ENCODE measurements at regions not wholly inside any gene's neighbourhood (a gene's known extent, or its start where the extent isn't known, plus 50 kb on each side); places are given as distances from the start of the nearest gene placed in this dataset.

DNA sequence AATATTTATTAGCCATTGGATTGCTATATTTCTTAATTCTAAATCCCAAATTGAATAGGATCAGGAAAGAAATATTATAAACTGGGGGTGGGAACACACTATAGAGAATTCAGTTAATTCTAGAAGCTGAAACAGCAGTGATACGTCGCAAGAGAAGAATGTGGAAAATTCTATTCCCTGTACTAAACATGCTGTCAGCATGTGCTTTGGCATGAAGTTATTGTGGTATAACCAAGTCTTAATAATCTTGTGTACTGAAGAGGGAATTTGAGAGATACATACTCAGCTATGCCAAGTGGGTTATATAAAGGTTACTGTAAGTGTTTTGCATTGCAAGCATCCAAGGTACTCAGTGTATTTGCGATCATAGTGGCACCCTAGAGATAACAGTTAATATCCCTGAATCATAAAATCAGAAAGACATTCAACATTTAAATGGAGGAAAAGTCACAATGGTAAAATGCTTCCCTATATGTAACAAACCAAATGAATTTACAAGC lies 1492.9 kb upstream of the C9orf72 start:
- no peak for DNase-seq
- Histone ChIP-seq H4K91ac (ENCODE audit: low read depth, low read length) (no peak overlapping the region), H2BK5ac (ENCODE audit: low read depth, low read length, poor library complexity) (no peak overlapping the region), H4K12ac (ENCODE audit: low read depth, low read length) (no peak overlapping the region), H4K8ac (ENCODE audit: low read depth, low read length) (no peak overlapping the region), H3K23ac (ENCODE audit: low read length) (no peak overlapping the region), H3K14ac (ENCODE audit: low read length) (no peak overlapping the region), H3K9ac (ENCODE audit: low read length) (no peak overlapping the region), H3K4me1 (ENCODE audit: control insufficient read depth in 1 of 2, insufficient read depth in 2 of 2, low read length in 2 of 2) (no peaks in the 10 kb centered on the region), H2BK12ac (ENCODE audit: low read length) (no peak overlapping the region), H2AK5ac (ENCODE audit: low read length) (no peak overlapping the region), H3K18ac (ENCODE audit: low read length) (no peak overlapping the region), H3K4me2 (ENCODE audit: low read length) (no peak overlapping the region), H3K4me3 (ENCODE audit: low read depth, low read length) (no peak overlapping the region), H3K4ac (ENCODE audit: low read depth, low read length) (no peak overlapping the region), H3K9me3 (ENCODE audit: insufficient read depth, low read depth, low read length) (no peaks in the 10 kb centered on the region), H3K27me3 (ENCODE audit: insufficient read depth, low read length) (no peaks in the 10 kb centered on the region), H2BK120ac (ENCODE audit: insufficient read depth, low read length, poor library complexity) (no peak overlapping the region), H3K27ac (ENCODE audit: low read depth, low read length) (no peak overlapping the region), H3K36me3 (ENCODE audit: control insufficient read depth in 1 of 2, insufficient read depth in 2 of 2, low read length in 2 of 2) (no peaks in the 10 kb centered on the region), H2AFZ (ENCODE audit: insufficient read depth, low read length, poor library complexity) (no peak overlapping the region), H3K79me1 (ENCODE audit: low read length) (no peaks in the 10 kb centered on the region), H3K79me2 (ENCODE audit: control insufficient read depth, insufficient read depth, low read length, poor library complexity) (no peaks in the 10 kb centered on the region)
- WGBS (ENCODE audit: extremely low coverage, insufficient coverage, insufficient read length), result no CpG with 5 or more reads among the region's 3 CpGs

GRCh38 chr9:29068461-29068860 lies 1495.2 kb upstream of the C9orf72 start:
- Histone ChIP-seq H3K18ac (ENCODE audit: low read length) (no peak overlapping the region), H2AFZ (ENCODE audit: insufficient read depth, low read length, poor library complexity) (no peak overlapping the region), H3K27me3 (ENCODE audit: insufficient read depth, low read length) (no peaks in the 10 kb centered on the region), H2AK5ac (ENCODE audit: low read length) (no peak overlapping the region), H3K79me1 (ENCODE audit: low read length) (no peaks in the 10 kb centered on the region), H3K9ac (ENCODE audit: low read length) (no peak overlapping the region), H3K14ac (ENCODE audit: low read length) (no peak overlapping the region), H4K8ac (ENCODE audit: low read depth, low read length) (no peak overlapping the region), H3K4me1 (ENCODE audit: control insufficient read depth in 1 of 2, insufficient read depth in 2 of 2, low read length in 2 of 2) (no peaks in the 10 kb centered on the region), H2BK12ac (ENCODE audit: low read length) (no peak overlapping the region), H3K9me3 (ENCODE audit: insufficient read depth, low read depth, low read length) (no peaks in the 10 kb centered on the region), H4K91ac (ENCODE audit: low read depth, low read length) (no peak overlapping the region), H3K4me3 (ENCODE audit: low read depth, low read length) (no peak overlapping the region), H4K12ac (ENCODE audit: low read depth, low read length) (no peak overlapping the region), H3K23ac (ENCODE audit: low read length) (no peak overlapping the region), H2BK5ac (ENCODE audit: low read depth, low read length, poor library complexity) (no peak overlapping the region), H3K4me2 (ENCODE audit: low read length) (no peak overlapping the region), H3K36me3 (ENCODE audit: control insufficient read depth in 1 of 2, insufficient read depth in 2 of 2, low read length in 2 of 2) (no peaks in the 10 kb centered on the region), H3K27ac (ENCODE audit: low read depth, low read length) (no peak overlapping the region), H3K4ac (ENCODE audit: low read depth, low read length) (no peak overlapping the region), H3K79me2 (ENCODE audit: control insufficient read depth, insufficient read depth, low read length, poor library complexity) (no peaks in the 10 kb centered on the region), H2BK120ac (ENCODE audit: insufficient read depth, low read length, poor library complexity) (no peak overlapping the region)
- no peak for DNase-seq
- WGBS (ENCODE audit: extremely low coverage, insufficient coverage, insufficient read length), result no CpG with 5 or more reads among the region's 2 CpGs

DNA sequence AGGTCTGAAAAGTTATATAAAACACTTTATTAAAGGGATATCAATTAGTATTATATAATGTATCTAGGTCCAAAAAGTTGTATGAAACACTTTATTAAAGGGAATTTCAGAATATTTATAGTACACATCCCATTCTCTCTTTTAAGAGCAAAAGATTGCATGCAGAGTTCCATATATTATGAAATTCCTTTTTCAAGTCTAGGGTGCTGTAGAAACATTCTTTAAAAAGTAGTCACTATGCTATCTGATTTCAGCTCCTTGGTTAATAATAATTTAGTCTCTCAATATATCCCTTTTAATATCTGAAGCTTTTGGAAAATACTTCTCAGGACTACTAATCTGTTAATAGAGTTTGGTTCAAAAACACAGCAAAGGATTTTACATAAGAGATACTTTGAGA lies 1496.1 kb upstream of the C9orf72 start:
- Histone ChIP-seq H3K4me1 (ENCODE audit: control insufficient read depth in 1 of 2, insufficient read depth in 2 of 2, low read length in 2 of 2) (no peaks in the 10 kb centered on the region), H3K23ac (ENCODE audit: low read length) (no peak overlapping the region), H3K36me3 (ENCODE audit: control insufficient read depth in 1 of 2, insufficient read depth in 2 of 2, low read length in 2 of 2) (no peaks in the 10 kb centered on the region), H3K27me3 (ENCODE audit: insufficient read depth, low read length) (no peaks in the 10 kb centered on the region), H3K4me2 (ENCODE audit: low read length) (no peak overlapping the region), H2BK12ac (ENCODE audit: low read length) (no peak overlapping the region), H4K12ac (ENCODE audit: low read depth, low read length) (no peak overlapping the region), H3K4ac (ENCODE audit: low read depth, low read length) (no peak overlapping the region), H3K9ac (ENCODE audit: low read length) (no peak overlapping the region), H2BK120ac (ENCODE audit: insufficient read depth, low read length, poor library complexity) (no peak overlapping the region), H2AK5ac (ENCODE audit: low read length) (no peak overlapping the region), H3K27ac (ENCODE audit: low read depth, low read length) (no peak overlapping the region), H3K4me3 (ENCODE audit: low read depth, low read length) (no peak overlapping the region), H4K91ac (ENCODE audit: low read depth, low read length) (no peak overlapping the region), H2BK5ac (ENCODE audit: low read depth, low read length, poor library complexity) (no peak overlapping the region), H3K79me2 (ENCODE audit: control insufficient read depth, insufficient read depth, low read length, poor library complexity) (no peaks in the 10 kb centered on the region), H3K14ac (ENCODE audit: low read length) (no peak overlapping the region), H4K8ac (ENCODE audit: low read depth, low read length) (no peak overlapping the region), H3K79me1 (ENCODE audit: low read length) (no peaks in the 10 kb centered on the region), H3K18ac (ENCODE audit: low read length) (no peak overlapping the region), H2AFZ (ENCODE audit: insufficient read depth, low read length, poor library complexity) (no peak overlapping the region), H3K9me3 (ENCODE audit: insufficient read depth, low read depth, low read length) (no peaks in the 10 kb centered on the region)
- no peak for DNase-seq

DNA sequence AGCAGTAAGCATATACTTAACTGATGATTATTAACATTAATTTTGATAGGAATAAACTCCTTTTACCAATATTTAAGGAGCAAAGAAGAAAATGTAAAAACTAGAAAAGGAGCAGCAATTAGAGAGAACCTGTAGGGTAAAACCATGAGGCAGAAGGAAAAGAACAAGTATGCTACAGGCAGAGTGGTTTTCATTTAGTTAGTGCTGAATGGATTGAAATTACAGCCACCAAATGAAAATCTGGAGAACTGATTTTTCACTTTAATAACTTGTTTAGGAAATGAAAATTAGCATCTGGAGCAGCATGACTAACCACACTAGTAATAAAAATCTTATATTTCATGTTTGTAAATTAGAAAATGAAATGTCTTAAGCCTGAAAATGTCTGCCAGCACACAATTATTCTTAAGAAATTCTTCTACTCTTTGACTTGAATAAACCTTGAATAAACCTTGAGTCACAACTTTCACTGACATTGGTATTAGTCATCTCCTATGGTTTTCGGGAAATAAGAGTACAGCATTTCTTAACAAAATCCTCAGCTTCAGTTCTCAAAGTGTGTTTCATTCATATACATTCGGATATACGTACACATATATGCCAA lies 1504.9 kb upstream of the C9orf72 start:
- Histone ChIP-seq H3K14ac (ENCODE audit: low read length) (no peak overlapping the region), H2AFZ (ENCODE audit: insufficient read depth, low read length, poor library complexity) (no peak overlapping the region), H3K18ac (ENCODE audit: low read length) (no peak overlapping the region), H4K91ac (ENCODE audit: low read depth, low read length) (no peak overlapping the region), H3K4ac (ENCODE audit: low read depth, low read length) (no peak overlapping the region), H2BK120ac (ENCODE audit: insufficient read depth, low read length, poor library complexity) (no peak overlapping the region), H2BK12ac (ENCODE audit: low read length) (no peak overlapping the region), H4K12ac (ENCODE audit: low read depth, low read length) (no peak overlapping the region), H3K4me1 (ENCODE audit: control insufficient read depth in 1 of 2, insufficient read depth in 2 of 2, low read length in 2 of 2) (no peaks in the 10 kb centered on the region), H3K36me3 (ENCODE audit: control insufficient read depth in 1 of 2, insufficient read depth in 2 of 2, low read length in 2 of 2) (no peaks in the 10 kb centered on the region), H3K27me3 (ENCODE audit: insufficient read depth, low read length) (no peaks in the 10 kb centered on the region), H3K79me1 (ENCODE audit: low read length) (no peaks in the 10 kb centered on the region), H3K79me2 (ENCODE audit: control insufficient read depth, insufficient read depth, low read length, poor library complexity) (no peaks in the 10 kb centered on the region), H4K8ac (ENCODE audit: low read depth, low read length) (no peak overlapping the region), H3K9me3 (ENCODE audit: insufficient read depth, low read depth, low read length) (no peaks in the 10 kb centered on the region), H3K27ac (ENCODE audit: low read depth, low read length) (no peak overlapping the region), H2AK5ac (ENCODE audit: low read length) (no peak overlapping the region), H3K4me2 (ENCODE audit: low read length) (no peak overlapping the region), H3K23ac (ENCODE audit: low read length) (no peak overlapping the region), H2BK5ac (ENCODE audit: low read depth, low read length, poor library complexity) (no peak overlapping the region), H3K9ac (ENCODE audit: low read length) (no peak overlapping the region), H3K4me3 (ENCODE audit: low read depth, low read length) (no peak overlapping the region)
- WGBS (ENCODE audit: extremely low coverage, insufficient coverage, insufficient read length), result no CpG with 5 or more reads among the region's 3 CpGs
- no peak for DNase-seq
